K562 (cell line): ENCODE measurements at regions not wholly inside any gene's neighbourhood (a gene's known extent, or its start where the extent isn't known, plus 50 kb on each side); places are given as distances from the start of the nearest gene placed in this dataset.

Experiments
- ATAC-seq: fragments of 200-7000 bp; cut with Tn5 transposase; 3 replicates; pipeline ENCODE4 v1.9.1; 2020; ENCODE audit warnings: moderate library complexity
- BruUV-seq: library from RNA; stranded (reverse); fragments of 400-500 nt; replicated peaks from 2 replicates; lab custom pipeline; 2021; lab: Mats Ljungman, UMichigan
- CTCF ChIA-PET: fragments of 300-600 bp; formaldehyde crosslinking; extraction: SDS; loops from one replicate; lab custom pipeline; 2021; ENCODE audit warnings: low intra/inter-chr PET ratio; lab: Yijun Ruan, JAX
- POLR2A ChIA-PET: fragments of 300-600, 350-650 bp; sonication (Branson Sonifier 250); formaldehyde crosslinking; extraction: SDS; loops from one replicate; lab custom pipeline; 2021; ENCODE audit warnings: antibody characterized with exemption, inconsistent platforms; lab: Yijun Ruan, JAX
- DNase-seq, 4 experiments: peaks; one replicate each; pipeline versions ENCODE4 v3.0.0 to v3.0.0-alpha.2; 2011 to 2018; ENCODE audit warnings: low spot score in 3 of 4, mixed read lengths in 3 of 4; ENCODE audit errors: extremely low read depth in 1 of 4
- FAIRE-seq: peaks from 2 replicates; lab custom pipeline; 2011; peaks lifted over from hg19 to GRCh38; lab: Jason Lieb, UNC
- H2AFZ ChIP-seq: 2 replicates; pipeline ENCODE4 v1.6.0; 2011; ENCODE audit warnings: low read depth, low read length, control low read depth, inconsistent platforms
- H3K27ac ChIP-seq: fragments of 200-600 bp; 3 replicates; pipeline ENCODE4 v1.8.0; 2011; ENCODE audit warnings: low read depth, mild to moderate bottlenecking, control low read depth, inconsistent platforms, low read length, moderate library complexity, mixed read lengths; ENCODE audit errors: extremely low read depth
- H3K27me3 ChIP-seq, 2 experiments: fragments of 300-600 bp in 1 of 2; 2 replicates in 1 of 2; 3 replicates in 1 of 2; pipeline versions ENCODE4 v1.6.0 to v1.8.0; 2011; ENCODE audit warnings: inconsistent platforms in 2 of 2, low read length in 2 of 2, mild to moderate bottlenecking in 1 of 2, mixed read lengths in 1 of 2, moderate library complexity in 1 of 2; ENCODE audit not compliant: control insufficient read depth in 2 of 2, insufficient read depth in 2 of 2
- H3K36me3 ChIP-seq: fragments of 300-600 bp; 3 replicates; pipeline ENCODE4 v1.8.0; 2011; ENCODE audit warnings: mild to moderate bottlenecking, low read length, inconsistent platforms; ENCODE audit not compliant: control insufficient read depth, insufficient read depth
- H3K4me1 ChIP-seq, 2 experiments: fragments of 200-600 bp in 1 of 2; replicated peaks in 1 of 2; 2 replicates in 1 of 2; 3 replicates in 1 of 2; pipeline versions ENCODE4 v1.5.1 to v1.8.0; 2011; ENCODE audit warnings: inconsistent platforms in 2 of 2, low read length in 2 of 2, mild to moderate bottlenecking in 1 of 2, mixed read lengths in 1 of 2, moderate library complexity in 1 of 2; ENCODE audit not compliant: control insufficient read depth in 2 of 2, insufficient read depth in 2 of 2
- H3K4me2 ChIP-seq: 2 replicates; pipeline ENCODE4 v1.6.1; 2011; ENCODE audit warnings: low read length, control low read depth, inconsistent platforms, mixed read lengths; ENCODE audit not compliant: insufficient read depth
- H3K4me3 ChIP-seq: fragments of 200-600 bp; sonication (generic), shearing (Covaris generic); 2 replicates; pipeline ENCODE4 v1.5.1; 2016; ENCODE audit warnings: control low read depth, inconsistent platforms
- H3K79me2 ChIP-seq: fragments of 200-600 bp; 3 replicates; pipeline ENCODE4 v1.8.0; 2011; ENCODE audit warnings: low read length, inconsistent platforms; ENCODE audit not compliant: control insufficient read depth, insufficient read depth
- H3K9ac ChIP-seq, 2 experiments: 2 replicates each; pipeline versions ENCODE4 v1.6.0 to v1.6.1; 2011; ENCODE audit warnings: low read depth in 2 of 2, low read length in 2 of 2, control low read depth in 1 of 2, inconsistent platforms in 1 of 2, mild to moderate bottlenecking in 1 of 2, mixed read lengths in 1 of 2; ENCODE audit not compliant: insufficient read depth in 1 of 2
- H3K9me1 ChIP-seq: one replicate; pipeline ENCODE4 v1.6.0; 2011; ENCODE audit warnings: inconsistent platforms, mild to moderate bottlenecking, low read length, moderate library complexity; ENCODE audit not compliant: control insufficient read depth, insufficient read depth
- H3K9me3 ChIP-seq: replicated peaks from 2 replicates; pipeline ENCODE4 v1.5.1; 2011; ENCODE audit warnings: low read depth, low read length, inconsistent platforms; ENCODE audit not compliant: control insufficient read depth, insufficient read depth
- H4K20me1 ChIP-seq: replicated peaks from 2 replicates; pipeline ENCODE4 v1.6.1; 2011; ENCODE audit warnings: low read length, inconsistent platforms, mixed read lengths; ENCODE audit not compliant: control insufficient read depth, insufficient read depth
- BCL6 ChIP-seq: fragments of 250-450 bp; sonication (Bioruptor Pico); IDR thresholded peaks from 2 replicates; pipeline ENCODE4 v1.4.0; 2020
- BRD9 ChIP-seq: fragments of 450-650 bp; IDR thresholded peaks from 2 replicates; pipeline ENCODE4 v1.6.1; 2018; ENCODE audit warnings: low read depth; ENCODE audit not compliant: partially characterized antibody
- MAX ChIP-seq: sonication (generic); formaldehyde crosslinking; IDR thresholded peaks from 2 replicates; pipeline ENCODE4 v1.9.0; 2022; ENCODE audit warnings: mild to moderate bottlenecking, missing genetic modification reagents
- MTA2 ChIP-seq: fragments of 450-650 bp; IDR thresholded peaks from 2 replicates; pipeline ENCODE4 v1.6.1; 2016; ENCODE audit warnings: low read depth
- MXI1 ChIP-seq: IDR thresholded peaks from 2 replicates; pipeline ENCODE4 v1.6.1; 2011; ENCODE audit warnings: low read depth, mild to moderate bottlenecking, improper control_type of control experiment, low read length
- NFYB ChIP-seq: IDR thresholded peaks from 2 replicates; pipeline ENCODE4 v1.6.1; 2011; ENCODE audit warnings: mild to moderate bottlenecking, moderate library complexity; ENCODE audit not compliant: insufficient read length; ENCODE audit errors: extremely low read depth
- PCBP2 ChIP-seq: fragments of 200-400 bp; formaldehyde crosslinking; IDR thresholded peaks from 2 replicates; pipeline ENCODE4 v1.6.1; 2018; ENCODE audit warnings: low read length, low read depth, mild to moderate bottlenecking, moderate library complexity; ENCODE audit not compliant: poor library complexity, severe bottlenecking
- SUPT5H ChIP-seq: fragments of 450-650 bp; IDR thresholded peaks from 2 replicates; pipeline ENCODE4 v1.6.1; 2016
- THAP12 ChIP-seq: fragments of 250-450 bp; sonication (Bioruptor Pico); IDR thresholded peaks from 2 replicates; pipeline ENCODE4 v1.9.0; 2021; ENCODE audit warnings: mild to moderate bottlenecking, inconsistent platforms
- WGBS: fragments of 100-300 bp; shearing (Covaris generic); methylation state at CpG from one replicate; pipeline ENCODE4 v1.1.6; 2016; ENCODE audit warnings: low coverage, mixed read lengths; ENCODE audit not compliant: insufficient coverage; ENCODE audit errors: missing lambda C conversion rate; 5-methylcytosine and 5-hydroxymethylcytosine counted together
- in situ Hi-C: fragments of 300-500 bp; cut with MboI; formaldehyde crosslinking; loops from 4 replicates; pipeline ENCODE4 v1.15.0; 2018; ENCODE audit warnings: inconsistent platforms, mixed read lengths
- intact Hi-C: fragments of 100-400 bp; cut with micrococcal nuclease; formaldehyde crosslinking; loops from 2 replicates; pipeline ENCODE4 v1.14.2; 2022
- TF ChIP-seq, protein P1 (sequence below): fragments of 250-450 bp; sonication (Bioruptor Pico); IDR thresholded peaks from 2 replicates; pipeline ENCODE4 v1.9.0; 2021; ENCODE audit warnings: mild to moderate bottlenecking

DNA sequence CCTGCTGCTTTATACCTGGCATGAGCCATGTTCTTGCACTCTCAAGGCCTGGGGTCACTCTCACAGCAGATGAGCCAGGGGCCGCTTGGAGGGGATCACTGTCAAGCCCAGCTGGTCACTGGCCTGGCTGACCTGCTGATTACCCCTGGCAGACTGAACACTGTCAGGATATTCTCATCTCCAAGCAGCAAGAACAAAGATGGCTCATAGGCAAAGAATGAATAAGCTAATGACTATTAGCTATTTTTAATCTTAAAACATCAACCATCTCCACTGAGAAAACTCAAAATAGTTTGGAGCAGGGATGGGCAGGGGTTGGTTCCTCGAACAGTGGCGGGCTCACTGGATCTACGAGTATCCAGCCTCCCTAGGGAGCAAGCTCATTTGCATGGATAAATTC, 64.4 kb upstream of the ACAN start:
- H3K4me3 ChIP-seq: no peak overlapping the region
- no peaks in the 10 kb centered on the region for H3K79me2 ChIP-seq
- POLR2A ChIA-PET: no interaction called here
- no peaks in the 10 kb centered on the region for H3K9me3 ChIP-seq
- H3K36me3 ChIP-seq: no peaks in the 10 kb centered on the region
- no peak overlapping the region for H3K27ac ChIP-seq
- DNase-seq: no peak
- ATAC-seq: no peak
- CTCF ChIA-PET: no interaction called here
- H3K27me3 ChIP-seq: peaks cover 19 to 44% of the 10 kb centered on the region in 2 experiments; a peak in 3 of 5 replicates
- intact Hi-C loops (no loop called here), in situ Hi-C loops (no loop called here)
- H4K20me1 ChIP-seq: no peaks in the 10 kb centered on the region
- H3K4me2 ChIP-seq: no peak overlapping the region
- H2AFZ ChIP-seq: no peak overlapping the region
- H3K4me1 ChIP-seq: peaks cover 0 to 6% of the 10 kb centered on the region in 2 experiments; a peak in 1 of 5 replicates
- no peak overlapping the region for H3K9ac ChIP-seq
- BruUV-seq: no TSS peak
- TF ChIP-seq SUPT5H: no peak
- TF ChIP-seq THAP12 (CRISPR knock-in tag): no peak
- no peak for TF ChIP-seq BRD9
- TF ChIP-seq MAX (CRISPR knock-in tag): no peak
- no peak for TF ChIP-seq MXI1
- no peak for TF ChIP-seq NFYB
- TF ChIP-seq PCBP2: no peak
- no peak for TF ChIP-seq BCL6
- TF ChIP-seq, protein P1, sequence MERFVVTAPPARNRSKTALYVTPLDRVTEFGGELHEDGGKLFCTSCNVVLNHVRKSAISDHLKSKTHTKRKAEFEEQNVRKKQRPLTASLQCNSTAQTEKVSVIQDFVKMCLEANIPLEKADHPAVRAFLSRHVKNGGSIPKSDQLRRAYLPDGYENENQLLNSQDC (CRISPR knock-in tag): no peak
- no peak for TF ChIP-seq MTA2
- WGBS: 2% methylated on average over 4 of the region's 4 CpGs
- no peak for FAIRE-seq
- H3K9me1 ChIP-seq: no peaks in the 10 kb centered on the region
